HEK293T (cell line): ENCODE measurements at regions not wholly inside any gene's neighbourhood (a gene's known extent, or its start where the extent isn't known, plus 50 kb on each side); places are given as distances from the start of the nearest gene placed in this dataset.

ENCODE experiments used
- CTCF ChIA-PET: fragments of 350-600 bp; formaldehyde crosslinking; extraction: SDS; loops from one replicate; lab custom pipeline; 2021; ENCODE audit warnings: antibody characterized with exemption, inconsistent platforms; lab: Yijun Ruan, JAX
- POLR2A ChIA-PET: fragments of 350-600 bp; formaldehyde crosslinking; extraction: SDS; loops from one replicate; lab custom pipeline; 2020; ENCODE audit warnings: antibody characterized with exemption, inconsistent platforms; lab: Yijun Ruan, JAX
- DNase-seq: peaks from one replicate; pipeline ENCODE4 v3.0.0; 2012; ENCODE audit warnings: mixed read lengths; ENCODE audit errors: extremely low spot score
- ARNT ChIP-seq: fragments of 450-650 bp; IDR thresholded peaks from 2 replicates; pipeline ENCODE4 v1.6.1; 2017; ENCODE audit warnings: mild to moderate bottlenecking
- BHLHE40 ChIP-seq: fragments of 450-650 bp; IDR thresholded peaks from 2 replicates; pipeline ENCODE4 v1.6.1; 2016; ENCODE audit warnings: mild to moderate bottlenecking, moderate library complexity, borderline replicate concordance
- CTBP1 ChIP-seq: fragments of 450-650 bp; IDR thresholded peaks from 2 replicates; pipeline ENCODE4 v1.6.1; 2016; ENCODE audit warnings: borderline replicate concordance
- ELF4 ChIP-seq: fragments of 450-650 bp; IDR thresholded peaks from 2 replicates; pipeline ENCODE4 v1.6.1; 2017; ENCODE audit warnings: antibody characterized with exemption
- FOXA1 ChIP-seq: fragments of 450-650 bp; IDR thresholded peaks from 2 replicates; pipeline ENCODE4 v1.6.1; 2016; ENCODE audit warnings: mild to moderate bottlenecking
- FOXK2 ChIP-seq: fragments of 450-650 bp; IDR thresholded peaks from 2 replicates; pipeline ENCODE4 v1.6.1; 2016; ENCODE audit warnings: mild to moderate bottlenecking
- FOXM1 ChIP-seq: fragments of 450-650 bp; IDR thresholded peaks from 2 replicates; pipeline ENCODE4 v1.6.1; 2017; ENCODE audit warnings: mild to moderate bottlenecking, borderline replicate concordance
- HDGF ChIP-seq: fragments of 450-650 bp; IDR thresholded peaks from 2 replicates; pipeline ENCODE4 v1.6.1; 2017; ENCODE audit warnings: antibody characterized with exemption, borderline replicate concordance
- L3MBTL2 ChIP-seq: fragments of 450-650 bp; conservative IDR thresholded peaks from 2 replicates; pipeline ENCODE4 v1.6.1; 2016; ENCODE audit warnings: mild to moderate bottlenecking
- LEF1 ChIP-seq: fragments of 450-650 bp; IDR thresholded peaks from 2 replicates; pipeline ENCODE4 v1.6.1; 2017; ENCODE audit warnings: mild to moderate bottlenecking, borderline replicate concordance
- NFRKB ChIP-seq: fragments of 450-650 bp; IDR thresholded peaks from 2 replicates; pipeline ENCODE4 v1.6.1; 2016; ENCODE audit warnings: mild to moderate bottlenecking, moderate library complexity
- PKNOX1 ChIP-seq: fragments of 450-650 bp; IDR thresholded peaks from 2 replicates; pipeline ENCODE4 v1.6.1; 2016
- SP1 ChIP-seq: fragments of 450-650 bp; IDR thresholded peaks from 2 replicates; pipeline ENCODE4 v1.6.1; 2017
- SUZ12 ChIP-seq: fragments of 450-650 bp; IDR thresholded peaks from 2 replicates; pipeline ENCODE4 v1.6.1; 2016; ENCODE audit warnings: mild to moderate bottlenecking
- TARDBP ChIP-seq: fragments of 450-650 bp; IDR thresholded peaks from 2 replicates; pipeline ENCODE4 v1.6.1; 2016
- ZNF384 ChIP-seq: fragments of 450-650 bp; IDR thresholded peaks from 2 replicates; pipeline ENCODE4 v1.6.1; 2016

GRCh38 chr3:67737906-67738865 lies 83.8 kb upstream of the SUCLG2 start:
- ChIA-PET POLR2A (no interaction called here), CTCF (no interaction called here)
- no peak for DNase-seq
- TF ChIP-seq LEF1 (no peak), HDGF (no peak), BHLHE40 (no peak), FOXA1 (no peak), TARDBP (no peak)

GRCh38 chr3:67737140-67737539 lies 82.7 kb upstream of the SUCLG2 start:
- TF ChIP-seq BHLHE40 (no peak), HDGF (no peak), TARDBP (no peak), FOXA1 (no peak), L3MBTL2 (no peak), PKNOX1 (no peak), CTBP1 (no peak), LEF1 (no peak), ZNF384 (no peak), ELF4 (no peak), SUZ12 (no peak), ARNT (no peak), FOXK2 (no peak), SP1 (no peak), FOXM1 (no peak), NFRKB (no peak)
- ChIA-PET CTCF (no interaction called here), POLR2A (no interaction called here)
- DNase-seq, result no peak

- TF ChIP-seq HDGF (no peak), NFRKB (no peak), BHLHE40 (no peak), L3MBTL2 (no peak), ARNT (no peak), ELF4 (no peak), CTBP1 (no peak), PKNOX1 (no peak), ZNF384 (no peak), SP1 (no peak), SUZ12 (no peak), LEF1 (no peak), FOXK2 (no peak), FOXA1 (no peak), FOXM1 (no peak), TARDBP (no peak)
- ChIA-PET POLR2A (interaction anchor here (0.6 kb wide), 1 partner anchor 99 kb away, joined by 3 read pairs; no protein-coding TSS in a partner anchor), CTCF (no interaction called here)
- DNase-seq, result no peak
Observed at GRCh38 chr3:67733269-67733950, 79.0 kb upstream of the SUCLG2 start.

GRCh38 chr3:67724434-67724833 lies 70.0 kb upstream of the SUCLG2 start:
- ChIA-PET CTCF (no interaction called here), POLR2A (no interaction called here)
- DNase-seq, result no peak
- TF ChIP-seq FOXM1, result no peak
- no peak for TF ChIP-seq LEF1
- no peak for TF ChIP-seq FOXA1
- no peak for TF ChIP-seq ZNF384
- no peak for TF ChIP-seq BHLHE40
- no peak for TF ChIP-seq PKNOX1
- TF ChIP-seq SP1, result no peak
- no peak for TF ChIP-seq TARDBP
- no peak for TF ChIP-seq CTBP1
- TF ChIP-seq NFRKB, result no peak
- no peak for TF ChIP-seq FOXK2
- no peak for TF ChIP-seq SUZ12

- ChIA-PET CTCF (no interaction called here), POLR2A (no interaction called here)
- no peak for TF ChIP-seq FOXK2
- no peak for TF ChIP-seq PKNOX1
- no peak for DNase-seq
Observed at GRCh38 chr3:67723863-67724262, 69.5 kb upstream of the SUCLG2 start.
